H7 (cell line): ENCODE measurements at regions not wholly inside any gene's neighbourhood (a gene's known extent, or its start where the extent isn't known, plus 50 kb on each side); places are given as distances from the start of the nearest gene placed in this dataset.
"Not testable (repeated sequence)": the region's sequence is repeated elsewhere in the genome, so short reads cannot be mapped to it uniquely, and the experiment has no call there.

Experiments used
- DNase-seq: peaks from one replicate; pipeline ENCODE4 v3.0.0; 2012
- H3K27me3 ChIP-seq: 2 replicates; pipeline ENCODE4 v1.6.0; 2011; ENCODE audit warnings: mild to moderate bottlenecking, low read length; ENCODE audit not compliant: control insufficient read depth, insufficient read depth
- H3K36me3 ChIP-seq: replicated peaks from 2 replicates; pipeline ENCODE4 v1.5.1; 2011; ENCODE audit warnings: low read length; ENCODE audit not compliant: control insufficient read depth, insufficient read depth
- H3K4me3 ChIP-seq: 2 replicates; pipeline ENCODE4 v1.5.1; 2011; ENCODE audit warnings: low read depth, mild to moderate bottlenecking, control low read depth, low read length, moderate library complexity; ENCODE audit not compliant: insufficient read depth

DNA sequence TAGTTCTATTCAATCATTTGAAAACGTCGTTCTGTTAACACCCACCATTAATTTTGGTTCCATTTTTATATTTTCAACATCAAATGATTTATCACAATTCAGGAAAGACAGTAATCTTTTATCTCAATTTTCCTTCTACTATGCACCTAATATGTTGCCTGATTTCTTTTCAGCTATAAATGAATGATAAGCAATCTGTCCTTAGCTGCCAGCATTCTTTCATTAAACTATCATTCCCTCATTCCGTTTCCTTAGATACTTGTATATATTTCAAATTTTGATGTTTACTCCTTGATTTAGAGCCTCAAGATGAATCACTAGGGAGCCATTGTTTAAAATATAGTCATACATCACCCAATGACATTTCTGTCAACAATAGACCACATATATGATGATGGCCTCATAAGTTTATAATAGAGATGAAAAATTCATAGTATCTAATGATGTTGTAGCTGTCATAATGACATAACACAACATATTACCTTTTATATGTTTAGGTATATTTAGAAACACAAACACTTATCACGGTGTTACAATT is 661.7 kb downstream of the IPMK start:
- Histone ChIP-seq H3K4me3 (no peak overlapping the region), H3K27me3 (no peaks in the 10 kb centered on the region), H3K36me3 (no peaks in the 10 kb centered on the region)
- DNase-seq: no peak

DNA sequence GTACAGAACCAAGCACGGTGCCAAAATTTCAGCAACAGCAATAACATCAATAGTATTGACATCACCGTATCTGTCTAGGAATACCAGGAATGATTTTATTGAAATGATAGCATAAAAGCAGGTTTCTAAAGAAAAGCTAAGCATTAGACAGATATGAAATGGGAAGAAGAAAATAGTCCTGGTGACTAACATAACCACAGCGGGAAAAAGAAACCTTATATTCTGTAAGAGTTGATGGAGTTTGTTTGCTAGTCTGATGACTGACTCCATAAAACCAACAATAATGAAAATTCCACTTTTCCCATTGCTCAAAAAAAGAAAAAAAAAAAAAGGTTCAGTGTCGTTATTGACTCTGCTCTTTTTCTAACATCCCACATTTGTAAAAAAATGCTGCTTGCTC is 668.3 kb downstream of the IPMK start:
- no peak for DNase-seq
- Histone ChIP-seq H3K27me3 (no peaks in the 10 kb centered on the region), H3K4me3 (no peak overlapping the region), H3K36me3 (no peaks in the 10 kb centered on the region)

DNA sequence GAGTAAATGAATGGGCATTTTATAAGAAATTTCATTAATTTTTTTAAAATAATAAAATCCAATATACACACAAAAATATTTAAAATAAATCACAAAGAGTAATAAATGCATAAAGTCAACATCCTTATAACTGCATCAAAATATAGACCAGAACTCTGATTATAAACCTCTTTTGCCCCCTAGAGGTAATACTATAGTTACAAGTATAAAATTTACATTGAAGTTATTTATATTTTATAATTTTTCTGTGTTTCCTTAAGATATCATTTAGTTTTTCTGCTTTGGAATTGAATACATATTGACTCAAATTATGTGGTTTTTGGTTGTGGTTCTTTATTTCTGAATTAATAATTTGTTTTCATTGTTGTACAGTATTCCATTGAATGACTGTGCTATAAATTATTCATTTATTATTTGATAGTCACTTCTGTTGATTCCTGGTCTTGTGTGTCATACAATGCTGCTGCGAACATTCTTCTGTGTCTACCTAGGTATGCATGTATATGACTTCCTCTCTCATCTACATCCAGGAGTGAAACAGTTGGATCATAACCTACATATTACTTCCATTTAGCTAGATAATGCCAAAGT is 673.6 kb downstream of the IPMK start:
- Histone ChIP-seq H3K36me3 (no peaks in the 10 kb centered on the region), H3K27me3 (no peaks in the 10 kb centered on the region), H3K4me3 (no peak overlapping the region)
- DNase-seq: no peak

DNA sequence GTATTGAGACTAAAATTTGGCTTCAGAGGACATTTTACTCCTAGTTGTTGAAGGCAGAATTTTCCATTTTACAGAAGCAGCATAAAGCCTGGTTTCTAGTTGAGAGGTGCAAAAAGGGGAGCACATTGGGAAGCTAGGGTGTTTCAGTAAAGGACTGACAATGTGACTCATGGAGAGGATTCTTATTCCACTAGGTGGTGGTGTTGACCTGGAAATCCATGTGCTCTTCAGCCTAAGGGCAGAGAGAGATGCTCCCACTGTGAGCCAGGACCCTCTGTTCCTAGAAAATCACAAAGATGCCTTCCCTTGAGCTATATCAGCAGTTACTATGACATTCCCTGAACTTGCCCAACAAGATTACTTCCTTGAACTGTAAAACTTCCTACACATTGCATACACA is 687.8 kb downstream of the IPMK start:
- Histone ChIP-seq H3K27me3 (no peaks in the 10 kb centered on the region), H3K36me3 (no peaks in the 10 kb centered on the region), H3K4me3 (no peak overlapping the region)
- DNase-seq: peak; percentile 26

DNA sequence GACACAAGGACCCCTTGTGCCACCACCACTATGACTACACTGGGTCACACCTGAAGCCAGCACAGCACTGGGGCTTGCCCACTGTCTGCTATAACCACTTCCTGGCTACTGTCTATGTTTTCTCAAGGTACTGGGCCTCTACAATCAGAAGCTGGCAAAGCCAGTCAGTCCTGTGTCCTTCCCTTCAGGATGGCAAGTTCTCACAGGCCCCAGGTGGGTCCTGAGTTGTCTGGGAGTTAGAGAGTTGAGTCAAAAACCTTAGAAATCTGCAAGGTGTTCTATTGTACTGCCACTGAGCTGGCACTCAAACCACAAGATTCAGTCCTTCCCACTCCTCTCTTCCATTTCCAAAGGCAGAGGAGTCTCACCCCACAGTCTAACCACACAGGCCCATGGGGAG is 705.5 kb downstream of the IPMK start:
- H3K36me3 ChIP-seq: no peaks in the 10 kb centered on the region
- no peak for DNase-seq
- no peak overlapping the region for H3K4me3 ChIP-seq

DNA sequence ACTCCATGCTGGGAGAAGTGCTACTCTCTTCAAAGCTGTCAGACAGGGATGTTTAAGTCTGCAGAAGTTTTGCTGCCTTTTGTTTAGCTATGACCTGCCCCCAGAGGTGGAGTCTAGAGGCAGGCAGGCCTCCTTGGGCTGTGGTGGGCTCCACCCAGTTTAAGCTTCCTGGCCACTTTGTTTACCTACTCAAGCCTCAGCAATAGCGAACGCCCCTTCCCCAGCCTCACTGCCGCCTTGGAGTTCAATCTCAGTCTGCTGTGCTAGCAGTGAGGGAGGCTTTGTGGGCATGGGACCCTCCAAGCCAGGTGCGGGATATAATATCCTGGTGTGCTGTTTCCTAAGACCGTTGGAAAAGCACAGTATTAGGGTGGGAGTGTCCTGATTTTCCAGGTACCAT is 715.9 kb downstream of the IPMK start:
- not testable (repeated sequence) for H3K4me3 ChIP-seq, DNase-seq, H3K27me3 ChIP-seq, H3K36me3 ChIP-seq

More for the DNA sequence above, 705.5 kb downstream of the IPMK start:
- no peaks in the 10 kb centered on the region for H3K27me3 ChIP-seq

DNA sequence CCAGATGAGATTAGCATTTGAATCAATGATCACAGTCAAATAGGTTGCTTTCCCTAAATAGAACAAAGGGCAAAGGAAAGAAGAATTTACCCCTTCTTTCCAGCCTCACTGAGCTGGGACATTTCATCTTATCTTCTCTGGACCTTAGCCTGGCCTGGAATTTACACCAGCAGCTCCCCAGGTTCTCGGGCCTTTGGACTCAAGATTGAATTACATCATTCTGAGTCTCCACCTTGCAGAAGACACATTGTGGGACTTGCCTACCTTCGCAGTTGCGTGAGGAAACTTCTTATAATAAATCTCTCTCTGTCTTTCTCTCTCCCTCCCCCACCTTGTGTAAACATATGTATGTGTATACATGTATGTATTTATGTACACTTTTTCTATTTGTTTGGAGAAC is 732.4 kb downstream of the IPMK start:
- DNase-seq: no peak
- no peak overlapping the region for H3K4me3 ChIP-seq
- no peaks in the 10 kb centered on the region for H3K36me3 ChIP-seq
- H3K27me3 ChIP-seq: no peaks in the 10 kb centered on the region

DNA sequence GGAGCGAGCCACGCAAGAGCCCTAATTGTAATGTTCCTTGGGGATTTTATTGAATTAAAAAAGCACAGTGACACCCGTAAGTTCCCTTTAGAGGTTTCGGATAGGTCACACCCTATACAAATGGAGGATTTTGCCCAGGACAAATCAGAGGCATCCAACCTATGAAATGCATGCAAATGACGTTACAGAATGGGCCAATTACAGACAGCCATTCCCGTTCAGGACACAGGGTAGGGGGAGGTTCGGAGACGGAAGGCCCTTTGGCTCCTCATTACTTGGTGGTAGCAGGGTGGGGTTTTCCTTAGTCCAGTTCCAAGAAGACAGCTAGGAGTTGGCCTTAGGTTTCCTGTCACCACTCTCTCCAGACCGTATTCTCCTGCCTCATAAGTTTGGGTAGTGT is 754.1 kb downstream of the IPMK start:
- H3K27me3 ChIP-seq: no peaks in the 10 kb centered on the region
- DNase-seq: no peak
- H3K36me3 ChIP-seq: no peaks in the 10 kb centered on the region
- no peak overlapping the region for H3K4me3 ChIP-seq

DNA sequence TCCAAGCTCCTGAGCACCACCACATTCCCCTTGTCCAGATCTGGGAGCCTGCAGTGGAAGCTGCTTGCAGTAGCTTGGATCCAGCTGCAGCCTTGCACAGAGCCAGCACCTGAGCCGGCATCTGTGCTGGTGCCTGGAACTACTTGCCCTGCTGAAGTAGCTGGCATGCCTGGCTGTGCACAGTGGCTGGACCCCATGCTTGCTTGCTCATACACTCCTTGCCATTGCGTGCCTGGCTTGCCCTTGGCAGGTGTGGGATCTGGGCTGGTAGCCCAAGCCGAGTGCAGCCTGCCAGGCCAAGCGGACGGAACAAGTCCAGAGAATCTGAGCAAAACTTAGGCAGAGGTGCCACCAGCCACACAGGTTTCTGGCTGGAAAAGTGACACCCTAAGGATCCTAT is 759.9 kb downstream of the IPMK start:
- H3K27me3 ChIP-seq: no peaks in the 10 kb centered on the region
- H3K4me3 ChIP-seq: no peak overlapping the region
- H3K36me3 ChIP-seq: no peaks in the 10 kb centered on the region

DNA sequence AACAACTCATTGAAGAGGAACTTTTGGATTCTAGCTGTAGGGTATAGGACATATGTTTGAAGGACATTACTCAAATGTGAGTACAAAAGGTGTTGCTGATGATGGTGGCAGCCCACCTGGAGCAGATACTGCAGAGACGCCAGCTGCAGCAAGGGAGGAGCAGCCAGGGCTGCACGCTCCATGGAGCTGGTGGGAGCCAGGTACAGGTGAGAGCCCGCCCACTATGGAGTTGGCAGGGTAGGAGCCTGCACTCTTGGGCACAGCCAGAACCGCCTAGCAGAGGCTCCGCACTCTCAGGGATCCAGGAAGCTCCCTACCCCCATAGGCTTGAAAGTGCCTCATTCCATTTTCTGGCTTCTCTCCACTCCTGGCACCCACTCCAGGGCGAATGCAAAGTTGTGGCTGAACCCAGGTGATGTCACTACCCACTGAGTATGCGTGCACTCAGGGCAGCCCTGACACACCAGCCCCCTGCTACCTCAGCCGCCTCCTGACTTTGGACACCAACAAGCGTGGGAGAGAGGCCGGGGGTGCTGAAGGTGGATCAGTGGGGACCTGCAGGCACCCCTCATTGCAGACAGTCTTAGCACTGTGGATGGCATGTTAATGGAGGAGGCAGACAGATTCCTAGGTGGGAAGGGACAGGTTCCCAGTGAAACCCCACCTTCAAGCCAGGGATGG is 761.1 kb downstream of the IPMK start:
- no peak for DNase-seq
- no peaks in the 10 kb centered on the region for H3K27me3 ChIP-seq
- H3K4me3 ChIP-seq: no peak overlapping the region
- H3K36me3 ChIP-seq: no peaks in the 10 kb centered on the region

More for the DNA sequence above, 759.9 kb downstream of the IPMK start:
- no peak for DNase-seq

DNA sequence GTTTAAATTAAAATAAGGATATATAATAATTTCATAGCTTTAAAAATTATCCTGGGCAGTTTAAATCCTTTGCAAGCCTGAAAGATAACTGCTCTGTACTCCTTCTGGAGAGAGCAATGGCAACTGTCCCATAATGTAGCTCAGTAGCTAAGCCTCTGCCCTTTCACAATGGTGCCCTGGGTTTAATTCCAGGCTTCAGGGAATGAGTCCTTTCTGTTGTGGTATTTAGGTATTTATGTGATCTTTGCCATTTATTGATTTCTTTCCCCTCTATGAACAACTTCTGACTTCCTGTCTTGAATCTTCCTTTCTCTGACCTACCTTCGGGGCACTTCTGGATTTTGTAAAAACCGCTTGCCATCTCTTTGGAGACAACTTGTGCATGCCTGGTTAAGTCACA is 773.2 kb downstream of the IPMK start:
- Histone ChIP-seq H3K4me3 (no peak overlapping the region), H3K27me3 (no peaks in the 10 kb centered on the region), H3K36me3 (no peaks in the 10 kb centered on the region)
- DNase-seq: no peak

DNA sequence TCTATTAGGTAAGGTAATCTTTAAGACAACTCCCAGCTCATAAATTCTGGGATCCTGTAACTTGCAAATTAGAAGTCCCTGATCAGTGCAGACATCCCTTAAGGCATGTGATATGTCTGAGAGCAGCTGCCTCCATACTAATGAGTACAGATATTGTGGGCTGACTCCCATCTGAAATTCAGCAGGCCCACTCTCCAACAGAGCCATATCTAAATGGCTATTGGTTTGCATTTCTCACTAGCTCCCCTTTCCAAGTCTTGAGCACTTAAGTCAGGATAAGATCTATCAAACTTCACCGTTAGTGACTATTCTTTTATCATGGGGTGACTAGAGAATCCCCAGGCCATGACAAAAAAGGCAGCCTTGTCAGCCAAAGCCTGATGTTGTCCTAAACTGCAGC is 785.4 kb downstream of the IPMK start:
- Histone ChIP-seq H3K27me3 (no peaks in the 10 kb centered on the region), H3K4me3 (no peak overlapping the region), H3K36me3 (no peaks in the 10 kb centered on the region)
- no peak for DNase-seq

DNA sequence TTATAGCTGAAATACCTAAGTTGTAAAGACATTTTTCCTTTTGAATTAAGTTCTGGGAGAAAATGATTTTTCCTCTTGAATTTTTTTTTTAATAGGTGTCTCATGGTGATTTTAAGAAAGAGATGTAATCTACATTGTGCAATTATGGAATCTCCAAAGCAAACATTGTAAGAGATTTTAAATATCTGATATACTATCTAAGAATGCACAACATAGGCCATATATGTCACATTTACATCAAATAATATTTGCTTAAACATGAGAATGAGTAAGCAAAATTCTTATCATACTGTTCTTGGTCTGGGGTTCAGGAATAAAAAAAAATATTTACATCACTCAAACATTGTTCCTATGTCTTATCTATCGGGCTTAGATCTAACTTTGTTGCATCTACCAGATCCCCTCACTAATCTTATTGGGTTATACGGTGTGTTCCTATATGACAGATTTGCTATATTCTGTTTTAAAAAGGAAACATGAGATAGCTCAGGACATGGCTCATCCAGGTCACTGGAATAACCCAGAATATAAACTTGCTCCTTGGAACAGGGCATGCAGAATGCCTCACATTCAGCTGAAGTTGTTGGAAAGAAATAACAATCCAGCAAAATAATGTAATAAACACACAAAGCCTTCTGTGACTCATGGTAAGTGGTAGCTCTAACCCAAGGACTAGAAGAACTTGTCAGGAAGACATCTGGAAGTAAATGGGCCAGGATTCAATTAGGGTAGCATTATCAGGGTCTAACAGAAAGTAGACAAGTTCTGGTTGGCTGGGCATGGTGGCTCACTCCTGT is 794.7 kb downstream of the IPMK start:
- no peak for DNase-seq
- no peaks in the 10 kb centered on the region for H3K36me3 ChIP-seq
- no peaks in the 10 kb centered on the region for H3K27me3 ChIP-seq

DNA sequence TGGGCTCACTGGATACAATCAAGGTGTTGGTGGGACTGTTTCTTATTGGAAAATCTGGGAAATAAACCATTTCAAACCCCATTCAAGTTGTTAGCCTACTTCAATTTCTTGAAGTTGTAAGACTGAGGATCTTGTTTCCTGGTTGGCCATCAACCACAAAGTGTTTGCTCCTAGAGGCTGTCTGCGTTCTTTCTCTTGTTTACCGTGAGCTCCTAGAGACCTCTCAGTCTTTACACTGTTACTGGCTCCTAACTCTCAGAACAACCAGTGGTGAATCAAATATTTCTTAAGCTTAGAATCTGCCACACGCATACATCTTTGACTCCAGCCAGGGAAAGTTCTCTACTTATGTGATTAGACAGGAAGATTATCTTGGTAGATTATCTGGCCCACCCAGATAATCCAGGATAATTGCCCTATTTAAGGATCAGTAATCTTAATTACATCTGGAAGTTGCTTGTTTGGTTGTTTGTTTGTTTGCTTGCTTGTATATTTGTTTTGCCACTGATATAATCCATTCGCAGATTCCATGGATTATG is 798.7 kb downstream of the IPMK start:
- DNase-seq: no peak
- Histone ChIP-seq H3K4me3 (no peak overlapping the region), H3K36me3 (no peaks in the 10 kb centered on the region), H3K27me3 (no peaks in the 10 kb centered on the region)

More for the DNA sequence above, 794.7 kb downstream of the IPMK start:
- H3K4me3 ChIP-seq: no peak overlapping the region

DNA sequence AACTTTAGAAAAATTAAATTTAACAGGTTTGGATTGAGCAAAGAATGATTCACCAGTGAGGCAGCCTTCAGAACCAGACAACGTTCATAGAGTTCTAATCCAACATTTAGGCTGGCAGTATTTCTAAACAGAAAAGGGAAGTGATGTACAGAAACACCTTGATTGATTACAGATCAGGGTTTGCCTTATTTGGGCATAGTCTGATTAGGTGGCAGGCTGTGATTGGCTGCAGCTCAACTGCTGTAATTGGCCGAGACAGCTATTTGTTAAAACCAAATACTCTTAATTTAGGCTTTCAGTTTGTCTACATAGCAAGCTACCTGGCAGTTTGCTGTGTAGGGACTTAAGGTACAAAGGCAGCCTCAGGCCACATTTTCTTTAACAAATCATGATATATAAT is 802.5 kb downstream of the IPMK start:
- no peak for DNase-seq
- Histone ChIP-seq H3K36me3 (no peaks in the 10 kb centered on the region), H3K4me3 (no peak overlapping the region), H3K27me3 (no peaks in the 10 kb centered on the region)
